GM12878 (cell line): ENCODE measurements at regions not wholly inside any gene's neighbourhood (a gene's known extent, or its start where the extent isn't known, plus 50 kb on each side); places are given as distances from the start of the nearest gene placed in this dataset.

Experiments used
- CEBPB ChIP-seq, 2 experiments: fragments of 150-350 bp in 1 of 2; IDR thresholded peaks; 2 replicates each; pipeline ENCODE4 v1.6.1; 2012 to 2014; ENCODE audit warnings: low read depth in 2 of 2, low read length in 2 of 2, borderline replicate concordance in 1 of 2, inconsistent platforms in 1 of 2
- HDAC2 ChIP-seq: fragments of 200-600 bp; sonication (generic); IDR thresholded peaks from 2 replicates; pipeline ENCODE4 v1.6.1; 2017
- LARP7 ChIP-seq: fragments of 450-650 bp; IDR thresholded peaks from 2 replicates; pipeline ENCODE4 v1.6.1; 2017; ENCODE audit warnings: mild to moderate bottlenecking
- POU2F2 ChIP-seq: IDR thresholded peaks from 3 replicates; pipeline ENCODE4 v1.6.1; 2011; ENCODE audit warnings: low read depth, mild to moderate bottlenecking, low read length, borderline replicate concordance
- SMC3 ChIP-seq: IDR thresholded peaks from 2 replicates; pipeline ENCODE4 v1.6.1; 2011; ENCODE audit warnings: low read length, improper control_type of control experiment, borderline replicate concordance
- STAT3 ChIP-seq: IDR thresholded peaks from 2 replicates; pipeline ENCODE4 v1.6.1; 2011; ENCODE audit warnings: low read depth, low read length, improper control_type of control experiment

DNA sequence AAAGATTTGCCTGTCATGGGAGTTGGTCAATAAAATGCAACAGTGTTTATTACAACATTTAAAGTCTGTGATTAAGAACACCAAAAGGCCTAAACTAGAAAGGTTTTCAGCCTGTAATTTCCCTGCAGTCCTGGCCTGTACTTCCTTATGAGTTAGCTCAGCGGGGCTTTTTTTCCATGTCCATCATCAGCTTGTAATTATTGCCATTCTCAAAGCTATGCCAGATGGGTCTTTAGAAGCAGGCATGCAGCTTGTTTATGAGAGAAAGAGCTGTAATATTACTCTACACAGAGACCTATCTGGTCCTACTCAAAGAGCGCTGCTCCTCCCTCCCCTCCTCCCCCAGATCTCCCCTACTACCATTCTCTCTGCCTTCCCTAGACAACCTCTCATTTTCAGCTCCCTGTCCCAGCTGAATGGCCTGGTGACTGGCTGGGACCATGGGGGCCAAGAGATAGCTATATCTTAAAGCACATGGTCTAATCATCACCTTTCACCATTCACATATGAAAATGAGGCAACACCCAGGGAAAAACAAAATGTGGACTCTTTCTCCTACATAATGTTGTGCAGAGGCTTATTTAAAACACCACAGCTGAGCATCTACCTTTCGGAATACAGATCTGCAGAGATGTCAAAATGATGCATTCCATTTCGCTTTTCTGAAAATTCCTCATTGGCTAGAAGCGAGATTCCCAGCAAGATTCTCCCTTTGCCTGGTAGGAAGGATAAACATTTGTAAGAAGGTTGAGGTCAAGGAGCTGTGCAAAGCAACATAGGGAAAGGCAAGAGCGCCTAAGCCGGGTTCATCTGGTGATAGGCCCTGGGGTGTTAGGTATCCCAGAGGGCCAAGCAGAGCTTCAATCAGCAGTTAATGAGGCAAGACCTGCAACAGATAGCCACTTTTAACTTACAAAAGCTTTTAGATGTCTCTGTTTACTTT, 209.7 kb upstream of the CDKN3 start:
- TF ChIP-seq CEBPB (IDR thresholded peaks at IDR 0.05; ENCODE audit: borderline replicate concordance in 1 of 2, low read depth in 2 of 2, low read length in 2 of 2) (no peak), POU2F2 (no peak), SMC3 (no peak), LARP7 (no peak), STAT3 (no peak), HDAC2 (no peak)
